ENCODE measurements at regions not wholly inside any gene's neighbourhood (a gene's known extent, or its start where the extent isn't known, plus 50 kb on each side); places are given as distances from the start of the nearest gene placed in this dataset.
"Not testable (repeated sequence)": the region's sequence is repeated elsewhere in the genome, so short reads cannot be mapped to it uniquely, and the experiment has no call there.

DNA sequence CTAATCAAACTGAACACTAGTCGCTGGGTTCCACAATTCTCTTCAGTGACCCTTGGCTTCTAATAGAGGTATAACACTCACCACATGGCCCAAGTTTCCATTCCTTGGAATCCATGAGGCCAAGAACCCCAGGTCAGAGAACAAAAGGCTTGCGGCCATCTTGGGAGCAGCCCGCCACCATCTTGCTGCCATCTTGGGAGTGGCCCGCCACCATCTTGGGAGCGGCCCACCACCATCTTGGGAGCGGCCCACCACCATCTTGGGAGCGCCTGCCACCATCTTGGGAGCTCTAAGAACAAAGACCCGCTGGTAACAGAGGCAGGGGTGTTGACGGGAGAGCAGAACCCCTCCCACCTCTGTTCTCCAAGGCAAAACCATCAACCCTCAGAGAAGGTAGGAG lies 493.4 kb downstream of the MATN1 start:
- no peak for DNase-seq

DNA sequence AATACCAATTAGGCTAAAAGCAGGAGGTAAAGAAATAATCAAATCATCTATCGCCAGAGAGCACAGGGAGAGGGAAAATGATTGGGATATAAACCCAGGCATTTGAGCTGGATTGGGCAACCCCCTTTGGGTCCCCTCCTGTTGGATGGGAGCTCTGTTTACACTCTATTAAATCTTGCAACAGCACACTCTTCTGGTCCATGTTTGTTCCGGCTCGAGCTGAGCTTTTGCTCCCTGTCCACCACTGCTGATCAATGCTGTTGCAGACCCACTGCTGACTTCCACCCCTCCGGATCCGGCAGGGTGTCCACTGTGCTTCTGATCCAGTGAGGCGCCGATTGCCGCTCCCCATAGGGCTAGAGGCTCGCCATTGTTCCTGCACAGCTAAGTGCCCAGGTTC lies 493.8 kb downstream of the MATN1 start:
- no peak for DNase-seq

GRCh38 chr1:30226648-30227047 lies 496.7 kb downstream of the MATN1 start:
- no peak for DNase-seq

- DNase-seq, result no peak
Observed at GRCh38 chr1:30225357-30225756, 498.0 kb downstream of the MATN1 start.

- no peak for DNase-seq
Observed at GRCh38 chr1:30219675-30220074, 503.7 kb downstream of the MATN1 start.

GRCh38 chr1:30218438-30218837 lies 504.9 kb downstream of the MATN1 start:
- no peak for DNase-seq

- no peak for DNase-seq
Observed at GRCh38 chr1:30216602-30217001, 506.8 kb downstream of the MATN1 start.

DNA sequence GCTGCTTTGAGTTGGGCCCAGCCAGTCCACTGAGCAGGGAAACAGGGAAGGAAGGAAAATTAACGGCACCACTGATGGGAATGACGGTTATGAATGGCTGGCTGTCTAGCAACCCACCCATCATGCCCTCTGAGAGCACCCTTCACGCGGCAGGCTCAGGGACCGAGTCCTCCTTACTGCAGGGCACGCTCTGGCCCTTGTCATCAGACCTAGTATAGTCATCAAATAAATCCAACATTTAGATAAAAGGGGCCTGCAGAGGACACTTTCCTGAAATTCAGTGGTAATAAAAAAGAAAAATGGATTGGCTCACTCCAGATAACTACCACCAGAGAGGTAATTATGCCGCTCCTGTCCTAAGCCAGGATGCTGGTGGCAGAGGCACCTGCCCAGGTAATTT lies 509.4 kb downstream of the MATN1 start:
- DNase-seq, result no peak

GRCh38 chr1:30207962-30208361 lies 515.4 kb downstream of the MATN1 start:
- not testable (repeated sequence) for DNase-seq

GRCh38 chr1:30206631-30207030 lies 516.8 kb downstream of the MATN1 start:
- DNase-seq, result not testable (repeated sequence)

- not testable (repeated sequence) for DNase-seq
Observed at GRCh38 chr1:30204916-30205315, 518.5 kb downstream of the MATN1 start.

DNA sequence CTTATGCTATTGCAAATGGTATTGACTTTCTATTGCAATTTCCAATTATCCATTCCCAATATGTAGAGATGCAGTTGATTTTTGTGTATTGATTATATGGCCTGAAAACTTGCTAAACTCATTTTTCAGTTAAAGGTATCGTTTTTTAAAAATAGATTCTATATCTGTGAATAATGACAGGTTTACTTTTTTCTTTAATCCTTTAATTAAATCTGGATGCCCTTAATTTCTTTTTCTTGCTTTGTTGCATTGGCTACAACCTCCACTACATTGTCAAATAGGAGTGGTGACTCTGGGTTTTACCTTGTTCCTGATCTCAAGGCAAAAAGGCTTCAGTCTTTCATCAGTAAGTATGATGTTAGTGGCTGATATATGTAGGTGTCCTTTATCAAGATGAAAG lies 522.4 kb downstream of the MATN1 start:
- no peak for DNase-seq

DNA sequence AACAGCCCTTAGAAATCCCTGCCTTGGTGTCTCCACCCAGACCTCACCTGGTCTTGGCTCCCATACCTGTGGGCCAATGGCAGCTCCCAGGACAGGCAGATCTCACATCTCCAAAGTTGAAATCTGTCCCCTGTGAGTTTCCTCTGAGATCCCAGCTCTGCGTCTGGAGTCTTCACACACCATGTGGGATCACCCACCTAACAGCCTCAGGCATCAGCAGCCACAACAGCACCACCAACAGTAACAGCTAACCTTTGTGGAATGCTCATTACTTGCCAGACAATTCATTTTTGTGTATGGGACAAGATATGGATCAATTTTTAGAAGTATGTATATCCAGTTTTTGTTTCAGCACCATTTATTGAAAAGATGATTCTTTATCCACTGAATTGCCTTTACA lies 523.2 kb downstream of the MATN1 start:
- DNase-seq, result no peak

DNA sequence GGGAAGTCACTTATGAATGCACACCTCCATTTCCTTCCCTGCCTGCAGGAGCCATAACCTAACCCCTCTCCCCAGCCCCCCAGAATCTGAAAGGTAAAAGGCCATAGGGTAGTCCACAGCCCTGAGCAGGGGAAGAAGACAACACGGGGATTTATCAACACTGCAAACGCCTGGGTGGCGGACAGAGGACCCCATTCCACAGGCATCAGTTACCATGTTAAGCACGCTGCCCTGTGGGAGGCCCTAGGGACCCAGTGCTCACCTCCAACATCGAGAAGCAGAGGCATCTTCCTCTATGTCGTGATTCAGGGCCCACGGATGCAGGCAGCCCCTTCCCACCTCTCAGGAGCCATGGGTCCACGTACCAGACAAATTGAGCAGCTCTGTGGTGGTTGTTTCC lies 523.8 kb downstream of the MATN1 start:
- DNase-seq, result no peak

- DNase-seq, result no peak
Observed at GRCh38 chr1:30198795-30199403, 524.5 kb downstream of the MATN1 start.

GRCh38 chr1:30198451-30198760 lies 525.0 kb downstream of the MATN1 start:
- no peak for DNase-seq

DNA sequence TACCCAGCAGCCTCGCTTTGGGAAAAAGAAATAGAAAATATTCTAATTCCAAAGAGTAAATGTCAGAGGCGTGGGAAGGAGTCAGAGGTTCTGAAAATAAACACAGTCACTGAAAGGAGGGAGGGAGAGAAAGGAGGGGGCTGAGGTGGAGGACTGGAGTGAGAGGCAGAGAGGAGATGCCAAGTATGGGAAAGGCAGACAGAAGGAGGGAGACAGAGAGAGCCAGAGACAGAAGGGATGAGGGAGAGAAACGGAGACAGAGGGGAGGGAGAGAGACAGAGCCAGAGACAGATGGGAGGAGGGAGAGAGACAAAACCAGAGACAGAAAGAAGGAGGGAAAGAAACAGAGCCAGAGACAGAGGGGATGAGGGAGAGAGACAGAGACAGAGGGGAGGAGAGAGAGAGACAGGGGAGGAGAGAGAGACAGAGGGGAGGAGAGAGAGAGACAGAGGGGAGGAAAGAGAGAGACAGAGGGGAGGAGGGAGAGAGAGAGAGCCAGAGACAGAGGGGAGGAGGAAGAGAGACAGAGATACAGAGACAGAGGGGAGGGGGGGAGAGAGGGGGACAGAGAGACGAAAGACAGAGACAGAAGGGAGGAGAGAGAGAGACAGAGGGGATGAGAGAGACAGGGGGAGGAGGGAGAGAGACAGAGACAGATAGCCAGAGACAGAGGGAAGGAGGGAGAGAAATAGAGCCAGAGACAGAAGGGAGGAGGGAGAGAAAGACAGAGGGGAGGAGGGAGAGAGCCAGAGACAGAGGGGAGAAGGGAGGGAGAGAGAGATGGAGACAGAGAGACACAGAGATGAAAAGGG lies 525.5 kb downstream of the MATN1 start:
- DNase-seq, result no peak

- DNase-seq, result no peak
Observed at GRCh38 chr1:30196872-30197638, 526.3 kb downstream of the MATN1 start.

DNA sequence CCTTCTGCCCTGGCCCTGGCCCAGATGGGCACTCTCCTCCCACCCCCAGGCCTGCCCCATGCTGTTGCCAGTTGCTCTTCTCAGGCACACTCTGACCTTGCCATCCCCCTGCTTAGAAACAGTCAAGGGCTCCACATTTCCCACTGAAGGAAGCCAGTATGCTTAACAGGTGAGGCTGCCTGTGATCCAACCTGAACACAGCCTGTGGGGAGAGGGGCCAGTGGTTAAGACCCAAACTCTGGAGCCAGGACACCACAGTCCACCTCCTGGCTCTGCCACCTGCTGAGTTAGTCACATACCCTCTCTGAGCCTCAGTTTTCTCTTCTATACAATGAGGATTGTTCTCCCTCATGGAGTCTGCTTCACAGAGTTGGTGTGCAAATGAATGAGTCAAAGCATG lies 526.9 kb downstream of the MATN1 start:
- no peak for DNase-seq

GRCh38 chr1:30195424-30196134 lies 527.8 kb downstream of the MATN1 start:
- no peak for DNase-seq

GRCh38 chr1:30194741-30195423 lies 528.5 kb downstream of the MATN1 start:
- no peak for DNase-seq

DNA sequence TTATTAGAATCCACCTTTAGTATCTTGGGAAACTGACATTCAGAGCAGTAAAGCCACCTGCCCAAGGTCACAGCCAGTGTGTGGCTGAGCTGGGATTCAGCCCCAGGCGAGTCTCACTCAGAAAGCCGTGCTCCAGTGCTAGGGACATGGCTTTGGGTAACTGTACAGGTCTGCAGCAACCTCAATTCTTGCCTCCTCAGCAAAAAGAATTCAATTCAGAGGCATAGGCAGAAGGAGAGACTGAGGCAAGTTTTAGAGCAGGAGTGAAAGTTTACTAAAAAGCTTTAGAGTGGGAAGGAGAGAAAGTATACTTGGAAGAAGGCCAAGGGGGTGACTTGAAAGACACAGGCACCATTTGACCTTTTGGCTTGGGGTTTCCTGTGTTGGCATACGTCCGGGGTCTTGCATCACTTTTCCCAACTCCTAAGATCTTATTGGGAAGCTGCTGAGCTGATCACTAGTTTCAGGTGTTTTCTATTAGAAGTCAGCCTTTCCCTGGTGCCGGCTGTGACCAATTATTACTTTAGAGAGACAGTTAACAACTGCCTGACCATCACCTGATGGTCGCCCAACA lies 529.3 kb downstream of the MATN1 start:
- DNase-seq, result no peak

All from NCI-H187 (cell line).